GM19463 (cell line): ENCODE measurements at regions not wholly inside any gene's neighbourhood (a gene's known extent, or its start where the extent isn't known, plus 50 kb on each side); places are given as distances from the start of the nearest gene placed in this dataset.

Experiments used
- ATAC-seq: cut with Tn5 transposase; IDR thresholded peaks from one replicate; pipeline ENCODE4 v1.9.1; 2021; ENCODE audit warnings: mild to moderate bottlenecking, moderate library complexity; ENCODE audit not compliant: unreplicated experiment

- no peak for ATAC-seq
These were observed 209.1 kb downstream of the RAD51AP2 start for GRCh38 chr2:17309181-17309580.

- ATAC-seq: no peak
These were observed 211.5 kb downstream of the RAD51AP2 start for GRCh38 chr2:17306706-17307105.

DNA sequence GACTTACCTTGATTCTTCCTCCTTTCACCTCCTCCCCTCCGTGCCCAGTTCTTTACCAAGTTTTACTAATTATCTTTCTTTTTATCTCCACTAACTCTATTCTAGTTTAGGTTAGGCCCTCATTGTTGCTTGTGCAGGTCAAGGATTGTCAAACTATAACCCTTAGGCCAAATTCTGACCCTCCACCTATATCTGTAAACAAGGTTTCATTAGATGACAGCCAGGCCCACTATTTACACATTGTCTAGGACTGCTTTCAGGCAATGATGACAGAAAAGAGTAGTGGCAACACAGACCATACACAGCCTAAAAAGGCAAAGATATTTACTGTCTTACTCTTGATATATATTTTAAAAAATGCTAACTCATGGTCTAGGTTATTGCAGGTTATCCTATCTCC lies 212.0 kb downstream of the RAD51AP2 start:
- ATAC-seq: no peak

DNA sequence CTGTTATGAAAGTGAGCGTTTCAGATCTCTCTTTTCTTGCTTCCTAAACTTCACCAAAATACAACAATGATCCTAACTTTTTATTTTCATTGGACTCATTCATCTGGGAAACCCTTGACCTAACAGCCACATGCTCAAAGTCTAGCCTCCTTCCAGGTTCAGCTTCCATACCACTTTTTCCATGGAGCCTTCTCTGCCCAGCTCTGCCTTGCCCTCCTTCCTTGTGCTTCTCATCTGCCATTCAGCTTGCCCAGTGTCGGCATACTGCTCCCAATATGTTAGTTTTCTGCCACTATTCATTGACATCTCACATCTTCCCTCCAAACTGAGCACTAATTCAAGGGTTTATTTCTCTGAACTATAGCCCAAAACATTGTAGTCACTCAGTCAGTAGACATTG lies 214.7 kb downstream of the RAD51AP2 start:
- no peak for ATAC-seq

DNA sequence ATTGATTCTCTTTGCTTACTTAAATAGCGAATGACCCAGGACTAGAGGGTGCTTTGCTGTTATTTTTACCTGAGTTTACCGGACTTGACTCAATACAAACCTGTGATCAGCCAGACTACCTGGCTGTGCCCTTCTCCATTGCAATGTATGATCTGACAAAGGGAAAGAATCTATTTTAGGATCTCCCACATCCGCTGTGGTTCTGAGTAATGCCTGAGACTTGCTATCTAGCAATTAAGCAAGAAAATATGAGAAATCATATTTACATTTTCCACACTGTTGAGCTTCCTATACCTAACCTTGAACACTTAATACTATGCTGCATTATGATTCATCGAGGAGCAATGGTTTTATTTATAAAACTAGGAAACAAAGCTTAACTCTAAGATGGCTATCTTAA lies 215.2 kb downstream of the RAD51AP2 start:
- ATAC-seq: no peak

GRCh38 chr2:17302281-17302680 lies 216.0 kb downstream of the RAD51AP2 start:
- no peak for ATAC-seq

- ATAC-seq: no peak
These were observed 216.8 kb downstream of the RAD51AP2 start for GRCh38 chr2:17301437-17301836.

GRCh38 chr2:17299891-17300540 lies 218.2 kb downstream of the RAD51AP2 start:
- no peak for ATAC-seq

DNA sequence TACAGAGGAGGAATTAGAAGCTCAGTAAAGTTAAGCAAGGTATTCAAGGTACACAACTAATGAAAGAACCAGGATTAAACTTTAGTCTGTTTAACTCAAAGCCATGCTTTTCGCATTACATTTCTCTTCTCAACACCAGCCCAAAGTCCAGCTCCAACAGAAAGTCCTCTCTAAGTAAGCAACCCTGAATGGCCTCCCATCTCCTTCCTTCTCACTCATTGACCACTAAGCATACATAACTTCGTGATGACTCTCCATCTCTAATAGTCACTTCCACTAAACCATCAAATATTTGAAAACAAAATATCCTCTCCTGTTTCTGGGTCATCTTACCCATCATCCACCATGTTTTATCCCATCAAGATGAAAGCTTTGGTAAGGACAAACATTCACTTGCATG lies 219.8 kb downstream of the RAD51AP2 start:
- ATAC-seq: no peak

DNA sequence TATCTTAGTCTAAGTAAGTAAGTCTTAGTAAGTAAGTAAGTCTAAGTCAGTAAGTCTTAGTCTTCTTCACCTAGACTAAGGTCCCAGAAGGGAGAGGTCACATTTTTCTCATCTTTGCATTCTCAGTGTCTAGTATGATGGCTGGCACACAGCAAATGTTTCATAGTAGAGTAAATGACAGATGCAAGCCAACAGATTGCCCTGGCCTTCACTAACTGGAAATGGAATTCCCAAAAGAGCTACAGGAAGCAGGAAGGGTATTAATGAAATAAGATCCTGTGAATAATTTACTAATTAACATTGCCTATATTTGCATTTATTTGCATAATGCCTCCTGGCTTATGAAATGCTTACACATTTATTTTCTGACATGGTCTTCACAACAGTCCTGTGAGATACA lies 221.6 kb downstream of the RAD51AP2 start:
- ATAC-seq: no peak

- no peak for ATAC-seq
These were observed 228.6 kb downstream of the RAD51AP2 start for GRCh38 chr2:17289669-17290068.

GRCh38 chr2:17287183-17287582 lies 231.1 kb downstream of the RAD51AP2 start:
- ATAC-seq: no peak

- ATAC-seq: no peak
These were observed 235.4 kb downstream of the RAD51AP2 start for GRCh38 chr2:17282826-17283225.

DNA sequence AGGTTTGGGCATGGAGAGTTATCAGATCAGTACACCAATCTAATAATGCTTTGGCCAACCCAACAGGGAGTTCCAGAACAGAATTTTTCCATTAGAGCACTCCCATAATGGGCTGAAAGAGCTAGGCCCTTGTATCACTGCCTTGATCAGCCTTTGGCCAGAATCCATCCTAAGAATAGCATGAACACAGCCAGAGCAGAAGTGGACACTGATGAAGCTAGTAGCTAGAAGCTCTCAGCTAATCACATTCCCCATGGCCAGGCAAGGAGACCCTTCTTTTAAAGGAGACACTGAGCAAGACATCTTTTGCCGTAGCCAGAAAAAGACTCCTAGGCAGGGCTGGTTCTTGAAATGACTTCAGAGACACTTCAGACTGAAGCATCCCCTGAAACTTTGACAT lies 236.0 kb downstream of the RAD51AP2 start:
- ATAC-seq: no peak

- no peak for ATAC-seq
These were observed 242.0 kb downstream of the RAD51AP2 start for GRCh38 chr2:17276220-17276619.

- ATAC-seq: peak; percentile 64
These were observed 245.4 kb downstream of the RAD51AP2 start for GRCh38 chr2:17272652-17273525.

DNA sequence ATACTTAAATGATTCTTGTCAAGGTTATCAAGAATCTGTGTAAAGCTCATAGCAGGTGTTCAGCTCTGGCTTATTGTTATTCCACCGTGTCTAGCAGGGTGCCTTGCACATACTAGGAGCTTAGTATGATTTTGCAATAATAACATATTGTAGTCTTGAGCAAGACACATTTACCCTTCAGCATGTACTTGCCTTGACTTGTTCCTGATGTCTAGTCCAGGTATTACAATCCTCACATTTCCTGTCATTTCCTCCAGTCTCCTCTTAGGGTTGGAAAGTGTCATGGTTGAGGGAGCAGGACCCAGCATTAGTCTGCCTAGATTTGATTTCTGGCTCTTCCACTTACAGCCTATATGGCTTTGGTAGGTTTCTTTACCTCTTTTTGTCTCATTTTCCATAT lies 246.1 kb downstream of the RAD51AP2 start:
- no peak for ATAC-seq

GRCh38 chr2:17271416-17271815 lies 246.8 kb downstream of the RAD51AP2 start:
- no peak for ATAC-seq

DNA sequence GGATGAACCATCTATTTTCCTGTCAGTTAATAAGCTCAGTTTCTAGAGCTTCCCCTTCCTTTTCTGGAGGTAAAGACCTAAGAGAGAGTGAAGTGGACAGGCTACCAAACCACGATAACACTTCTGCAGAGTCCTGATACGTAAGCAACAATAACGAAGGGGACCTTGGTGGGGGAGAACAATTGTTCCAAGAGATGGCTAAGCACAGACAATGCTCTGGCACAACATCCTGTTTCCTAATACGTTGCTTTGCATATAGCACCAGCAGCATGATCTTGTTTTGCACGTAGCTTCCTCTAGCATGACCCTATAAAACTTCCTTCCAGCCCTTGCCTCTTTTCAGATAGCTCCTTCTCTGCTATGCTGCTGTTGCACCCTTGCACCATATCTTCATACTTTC lies 247.3 kb downstream of the RAD51AP2 start:
- peak; percentile 66 for ATAC-seq

DNA sequence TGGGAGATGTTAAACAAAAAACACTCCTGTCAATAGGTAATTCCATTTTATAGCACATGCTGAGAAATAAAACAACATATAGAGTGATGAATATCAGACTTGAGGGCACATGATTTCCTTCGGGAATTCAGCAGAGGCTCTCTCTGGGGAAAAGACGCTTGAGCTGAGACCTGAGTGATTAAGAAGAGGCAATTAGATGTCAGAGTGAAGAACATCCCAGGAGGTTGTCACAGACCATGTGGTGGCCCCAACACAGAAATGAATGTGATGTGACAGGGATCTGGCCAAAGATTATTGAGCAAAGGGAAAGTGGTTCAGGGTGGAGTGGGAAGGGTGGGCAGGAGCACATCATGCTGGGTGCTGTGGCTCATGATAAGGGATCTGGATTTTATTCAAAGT lies 254.7 kb downstream of the RAD51AP2 start:
- ATAC-seq: no peak

GRCh38 chr2:17262854-17263569 lies 255.2 kb downstream of the RAD51AP2 start:
- no peak for ATAC-seq

- ATAC-seq: no peak
These were observed 258.6 kb downstream of the RAD51AP2 start for GRCh38 chr2:17259613-17260012.
